Myocyte (in vitro differentiated cells): ENCODE measurements at regions not wholly inside any gene's neighbourhood (a gene's known extent, or its start where the extent isn't known, plus 50 kb on each side); places are given as distances from the start of the nearest gene placed in this dataset.
"Not testable (repeated sequence)": the region's sequence is repeated elsewhere in the genome, so short reads cannot be mapped to it uniquely, and the experiment has no call there.

ENCODE experiments used
- DNase-seq: peaks from one replicate; pipeline ENCODE4 v3.0.0-alpha.2; 2012; ENCODE audit warnings: low read depth

GRCh38 chr4:177237291-177237690 is 72.4 kb upstream of the NEIL3 start:
- no peak for DNase-seq

DNA sequence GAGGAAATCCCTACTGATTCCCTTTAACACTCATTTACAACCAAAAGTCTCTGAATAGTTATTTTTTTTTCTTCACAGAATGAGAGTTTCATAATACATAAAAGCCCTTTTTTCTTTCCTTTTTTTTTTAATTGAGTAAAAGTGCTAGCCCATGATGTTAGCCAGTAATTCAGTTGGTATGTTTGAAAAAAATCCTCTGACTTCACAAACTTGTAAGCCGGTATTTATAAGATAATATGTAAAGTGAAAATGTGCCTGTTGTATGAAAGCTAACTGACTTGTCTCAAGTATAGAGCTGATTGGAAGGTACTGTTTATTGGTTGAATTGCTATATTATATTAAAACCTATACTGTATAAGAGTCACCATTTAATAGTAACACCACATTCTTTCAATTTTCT is 70.2 kb upstream of the NEIL3 start:
- no peak for DNase-seq

DNA sequence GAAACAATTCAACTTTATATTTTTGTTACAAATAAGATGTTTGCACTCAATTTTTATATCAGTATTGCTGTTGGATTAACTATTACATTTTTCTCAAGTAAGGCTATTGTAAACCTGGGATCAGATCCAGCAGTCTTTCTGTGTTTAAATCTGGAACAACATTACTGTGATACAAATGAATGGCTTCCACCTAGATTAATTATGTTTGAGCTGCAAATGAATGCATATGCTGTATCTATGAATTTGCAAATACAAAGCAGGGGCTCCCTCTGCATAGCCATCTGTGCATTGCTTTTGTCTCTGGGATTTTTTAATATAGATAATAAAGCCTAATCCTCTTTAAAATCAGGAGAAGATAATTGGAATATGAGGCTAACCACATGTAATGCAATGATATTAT is 69.8 kb upstream of the NEIL3 start:
- no peak for DNase-seq

GRCh38 chr4:177242651-177243286 is 66.9 kb upstream of the NEIL3 start:
- no peak for DNase-seq

GRCh38 chr4:177246641-177247584 is 62.8 kb upstream of the NEIL3 start:
- DNase-seq = peak; percentile 14

GRCh38 chr4:177250056-177250696 is 59.5 kb upstream of the NEIL3 start:
- DNase-seq = peak; percentile 74

DNA sequence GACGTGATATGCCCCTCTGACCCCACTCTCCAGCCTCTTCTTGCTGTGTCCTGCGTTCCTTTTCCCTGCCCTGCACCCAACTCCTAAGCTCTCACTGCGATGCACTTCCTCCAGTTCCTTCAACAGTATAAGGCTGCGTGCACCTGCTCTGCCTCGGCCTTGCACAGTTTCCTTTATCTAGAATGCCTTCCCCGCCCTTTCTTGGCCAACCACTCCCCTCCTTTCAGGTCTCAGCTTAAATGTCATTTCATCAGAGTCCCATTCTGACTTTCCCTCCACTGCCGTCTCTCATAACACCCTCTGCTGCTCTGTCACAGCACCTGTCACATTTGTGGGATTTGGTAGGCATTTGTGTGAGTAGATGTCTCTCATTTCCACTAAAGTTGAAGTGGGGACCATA is 58.4 kb upstream of the NEIL3 start:
- peak; percentile 76 for DNase-seq

DNA sequence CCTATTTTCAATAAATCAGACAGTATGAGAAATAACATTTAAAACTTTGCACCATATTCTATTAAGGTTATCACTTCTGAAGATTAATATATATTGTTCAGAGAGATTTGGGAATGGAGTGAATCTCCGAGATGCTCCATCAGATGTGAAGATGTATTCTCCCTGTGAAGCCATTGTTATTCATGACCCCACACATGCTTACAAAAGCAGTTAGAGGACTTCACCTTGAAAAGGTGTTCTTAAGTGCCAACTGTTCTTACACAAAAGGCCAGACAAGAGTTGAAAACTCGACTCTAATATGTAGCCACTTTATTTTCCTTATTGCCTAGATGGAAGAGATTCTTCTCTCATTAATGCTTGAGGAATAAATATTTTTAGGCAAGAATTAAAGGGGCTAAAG is 54.3 kb upstream of the NEIL3 start:
- no peak for DNase-seq

- no peak for DNase-seq
Observed at GRCh38 chr4:177256950-177257349, 52.7 kb upstream of the NEIL3 start.

- not testable (repeated sequence) for DNase-seq
Observed at GRCh38 chr4:177259466-177259865, 50.2 kb upstream of the NEIL3 start.
